Pancreas (tissue), 10 donors: ENCODE measurements at regions not wholly inside any gene's neighbourhood (a gene's known extent, or its start where the extent isn't known, plus 50 kb on each side); places are given as distances from the start of the nearest gene placed in this dataset.

Experiments used
- ATAC-seq, 4 donors: fragments of 200-7000 bp; cut with Tn5 transposase; one replicate each; pipeline versions ENCODE4 v1.8.0 to v1.9.1; 2020; ENCODE audit warnings: mild to moderate bottlenecking in 4 of 4, moderate library complexity in 4 of 4
- DNase-seq, 6 donors: peaks; one replicate each; pipeline ENCODE4 v3.0.0-alpha.2; 2020
- FAIRE-seq: peaks from 2 replicates; lab custom pipeline; 2012; peaks lifted over from hg19 to GRCh38; lab: Jason Lieb, UNC
- H3K27ac ChIP-seq, 4 donors: fragments of 200-600 bp; sonication (generic); 1 replicate in 3 of 4; 2 replicates in 1 of 4; pipeline versions ENCODE4 v1.5.0 to v1.8.0; 2020
- H3K27me3 ChIP-seq, 4 donors: fragments of 200-600 bp; one replicate each; pipeline ENCODE4 v1.8.0; 2021
- H3K36me3 ChIP-seq, 3 donors: fragments of 200-600 bp; sonication (generic) in 1 of 3; one replicate each; pipeline versions ENCODE4 v1.5.0 to v1.8.0; 2020 to 2021
- H3K4me1 ChIP-seq, 3 donors: fragments of 200-600 bp; one replicate each; pipeline ENCODE4 v1.8.0; 2021
- H3K4me3 ChIP-seq, 4 donors: fragments of 200-600 bp; sonication (generic) in 2 of 4; one replicate each; pipeline versions ENCODE4 v1.5.0 to v1.8.0; 2020 to 2021
- H3K9me3 ChIP-seq, 4 donors: fragments of 200-600 bp; one replicate each; pipeline ENCODE4 v1.8.0; 2021
- WGBS, 2 donors: extraction: QIAGEN DNeasy Blood & Tissue Kit; methylation state at CpG; one replicate each; pipeline ENCODE4 v1.1.7; 2013; 5-methylcytosine and 5-hydroxymethylcytosine counted together
- intact Hi-C, 3 donors: fragments of 100-400 bp; cut with DNase I; formaldehyde crosslinking; loops; one replicate each; pipeline versions ENCODE4 v1.11.1 to v1.14.2; 2022
- TF ChIP-seq, protein P1 (sequence below), 4 donors: fragments of 200-600 bp; sonication (generic) in 3 of 4; IDR thresholded peaks; one replicate each; pipeline versions ENCODE4 v1.5.0 to v1.8.0; 2021; ENCODE audit warnings: antibody characterized with exemption in 4 of 4
- donor health status: healthy with polysubstance abuse.
- donor health status: DM: no; HTN: no; CAD: no; lungs with moderate emphysema.
- donor health status: DM: no; HTN: no; CAD: no.
- donor health status: control.
- donor health status: control.
- donor health status: Bipolar disorder and iron deficiency.
- donor health status: DM: yes; HTN: yes; CAD: no.
- donor health status: DM: no; HTN: no; CAD: no.
- donor health status: DM: no; HTN: no; CAD: no.
- donor health status: DM: yes; HTN: yes; CAD: no.

DNA sequence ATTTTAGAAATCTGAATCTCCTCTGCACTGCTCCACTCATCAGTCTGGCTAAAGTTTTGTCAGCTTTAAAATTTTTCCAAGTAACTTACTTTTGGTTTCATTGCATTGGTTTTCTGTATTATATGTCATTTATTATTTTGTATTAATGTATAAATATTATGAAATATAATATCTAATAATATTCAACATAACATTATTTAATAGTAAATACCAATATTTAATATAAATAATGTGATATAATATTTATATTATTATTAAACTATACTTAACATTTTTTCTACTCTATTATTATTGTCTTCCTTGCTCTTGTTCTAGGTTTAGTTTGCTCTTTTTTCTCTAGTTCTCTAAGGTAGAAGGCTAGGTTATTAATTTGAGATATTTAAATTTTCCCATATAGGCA lies 512.1 kb downstream of the AACS start:
- H3K4me1 ChIP-seq: no peaks in the 10 kb centered on the region
- intact Hi-C loops: no loop called here
- ATAC-seq (no peak), DNase-seq (no peak), FAIRE-seq (peak; percentile 63)
- no peak overlapping the region for H3K27ac ChIP-seq
- no peaks in the 10 kb centered on the region for H3K36me3 ChIP-seq
- H3K27me3 ChIP-seq: peaks cover 0 to 3% (median 0%) of the 10 kb centered on the region in 4 donors
- no peak overlapping the region for H3K4me3 ChIP-seq
- TF ChIP-seq, protein P1, sequence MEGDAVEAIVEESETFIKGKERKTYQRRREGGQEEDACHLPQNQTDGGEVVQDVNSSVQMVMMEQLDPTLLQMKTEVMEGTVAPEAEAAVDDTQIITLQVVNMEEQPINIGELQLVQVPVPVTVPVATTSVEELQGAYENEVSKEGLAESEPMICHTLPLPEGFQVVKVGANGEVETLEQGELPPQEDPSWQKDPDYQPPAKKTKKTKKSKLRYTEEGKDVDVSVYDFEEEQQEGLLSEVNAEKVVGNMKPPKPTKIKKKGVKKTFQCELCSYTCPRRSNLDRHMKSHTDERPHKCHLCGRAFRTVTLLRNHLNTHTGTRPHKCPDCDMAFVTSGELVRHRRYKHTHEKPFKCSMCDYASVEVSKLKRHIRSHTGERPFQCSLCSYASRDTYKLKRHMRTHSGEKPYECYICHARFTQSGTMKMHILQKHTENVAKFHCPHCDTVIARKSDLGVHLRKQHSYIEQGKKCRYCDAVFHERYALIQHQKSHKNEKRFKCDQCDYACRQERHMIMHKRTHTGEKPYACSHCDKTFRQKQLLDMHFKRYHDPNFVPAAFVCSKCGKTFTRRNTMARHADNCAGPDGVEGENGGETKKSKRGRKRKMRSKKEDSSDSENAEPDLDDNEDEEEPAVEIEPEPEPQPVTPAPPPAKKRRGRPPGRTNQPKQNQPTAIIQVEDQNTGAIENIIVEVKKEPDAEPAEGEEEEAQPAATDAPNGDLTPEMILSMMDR (IDR thresholded peaks at IDR 0.05): no peak
- no peaks in the 10 kb centered on the region for H3K9me3 ChIP-seq

DNA sequence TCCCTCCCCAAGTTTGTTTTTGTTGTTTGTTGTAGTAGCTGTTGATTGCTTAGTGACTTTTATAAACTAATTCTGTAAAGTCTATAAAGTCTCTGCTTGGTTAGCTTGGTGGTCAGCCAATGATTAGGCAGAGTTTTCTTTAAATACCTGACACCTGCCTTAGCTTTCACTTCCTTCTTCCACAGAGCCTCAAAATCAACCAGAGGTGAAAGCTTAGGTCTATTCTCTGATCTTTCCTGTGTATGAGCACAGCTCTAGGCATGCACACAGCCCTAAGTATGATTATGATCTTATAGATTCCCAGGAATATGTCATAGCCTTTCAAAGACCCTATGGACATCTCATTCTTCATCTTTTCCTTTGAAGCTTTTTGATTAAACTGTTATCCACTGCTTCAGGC lies 514.7 kb downstream of the AACS start:
- H3K9me3 ChIP-seq: no peaks in the 10 kb centered on the region
- H3K27me3 ChIP-seq: peaks cover 0 to 3% (median 0%) of the 10 kb centered on the region in 4 donors
- H3K27ac ChIP-seq: no peak overlapping the region
- H3K4me3 ChIP-seq: no peak overlapping the region
- H3K36me3 ChIP-seq: no peaks in the 10 kb centered on the region
- no peaks in the 10 kb centered on the region for H3K4me1 ChIP-seq
- intact Hi-C loops: no loop called here
- TF ChIP-seq, protein P1 (IDR thresholded peaks at IDR 0.05): no peak
- no peak for ATAC-seq
- DNase-seq: no peak
- FAIRE-seq: no peak

DNA sequence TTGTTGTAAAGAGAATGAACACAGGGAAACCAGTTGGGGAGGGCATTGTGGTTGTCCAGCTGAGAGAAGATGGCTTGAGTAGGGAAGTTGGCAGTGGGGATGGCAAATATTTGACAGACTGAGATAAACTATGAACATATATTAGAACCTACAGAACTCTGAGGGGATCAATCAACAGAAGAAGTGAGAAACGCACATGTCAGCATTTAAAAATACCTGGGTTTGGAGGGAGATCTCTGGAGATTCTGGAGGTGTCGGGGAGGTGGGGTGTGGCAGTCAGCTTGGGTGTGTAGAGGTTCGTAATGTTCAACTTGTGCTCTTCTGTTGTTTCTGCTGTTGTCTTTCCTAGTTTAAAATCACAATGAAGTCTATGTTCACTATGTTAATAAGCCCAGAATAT lies 517.8 kb downstream of the AACS start:
- Histone ChIP-seq H3K4me3 (no peak overlapping the region), H3K27ac (no peak overlapping the region), H3K36me3 (no peaks in the 10 kb centered on the region), H3K27me3 (no peaks in the 10 kb centered on the region), H3K4me1 (no peaks in the 10 kb centered on the region), H3K9me3 (no peaks in the 10 kb centered on the region)
- TF ChIP-seq, protein P1 (IDR thresholded peaks at IDR 0.05): no peak
- WGBS, 2 donors: 45 to 55% methylated on average over 3 of the region's 3 CpGs
- no peak for ATAC-seq
- DNase-seq: no peak
- FAIRE-seq: no peak
- intact Hi-C loops: no loop called here

DNA sequence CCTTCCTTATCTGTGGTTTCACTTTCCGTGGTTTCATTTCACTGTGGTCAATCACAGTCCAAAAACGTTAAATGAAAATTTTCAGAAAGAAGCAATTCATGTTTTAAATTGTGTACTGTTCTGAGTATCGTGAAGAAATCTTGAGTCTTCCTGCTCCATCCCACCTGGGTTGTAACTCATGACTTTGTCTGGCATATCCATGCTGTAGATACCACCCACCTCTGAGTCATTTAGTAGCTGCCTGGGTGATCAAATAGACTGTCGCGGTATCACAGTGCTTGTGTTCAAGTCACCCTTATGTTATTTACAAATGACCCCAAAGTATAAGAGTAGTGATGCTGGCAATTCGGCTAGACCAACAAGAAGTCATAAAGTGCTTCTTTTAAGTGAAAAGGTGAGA lies 521.2 kb downstream of the AACS start:
- ATAC-seq (no peak), DNase-seq (no peak), FAIRE-seq (no peak)
- H3K4me3 ChIP-seq: no peak overlapping the region
- H3K9me3 ChIP-seq: no peaks in the 10 kb centered on the region
- 59 to 74% methylated on average over 6 of the region's 6 CpGs for WGBS, 2 donors
- no peak overlapping the region for H3K27ac ChIP-seq
- H3K4me1 ChIP-seq: no peaks in the 10 kb centered on the region
- TF ChIP-seq, protein P1 (IDR thresholded peaks at IDR 0.05): no peak
- no peaks in the 10 kb centered on the region for H3K36me3 ChIP-seq
- H3K27me3 ChIP-seq: no peaks in the 10 kb centered on the region
- intact Hi-C loops: no loop called here

DNA sequence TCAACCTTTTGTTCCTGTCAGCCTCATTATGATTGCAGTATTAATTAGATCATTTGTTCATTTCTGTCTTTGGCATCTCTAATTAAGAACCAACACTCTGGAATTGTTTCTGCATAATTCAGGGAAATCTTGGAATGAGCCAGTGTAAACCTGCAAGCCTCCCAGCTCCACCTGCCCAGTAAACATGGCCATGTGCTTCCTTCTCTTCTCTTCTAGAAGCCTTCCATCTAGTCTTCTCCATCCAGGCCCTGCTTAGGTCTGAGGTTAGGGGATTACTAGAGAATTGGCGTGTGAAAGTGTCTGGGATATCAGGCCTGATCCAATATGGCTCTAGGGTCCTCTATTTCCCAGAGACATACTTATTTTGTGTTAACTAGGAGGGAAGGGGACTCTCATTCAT lies 528.0 kb downstream of the AACS start:
- Histone ChIP-seq H3K27ac (no peak overlapping the region), H3K9me3 (no peaks in the 10 kb centered on the region), H3K4me1 (no peaks in the 10 kb centered on the region), H3K4me3 (no peak overlapping the region), H3K27me3 (no peaks in the 10 kb centered on the region), H3K36me3 (no peaks in the 10 kb centered on the region)
- intact Hi-C loops: no loop called here
- ATAC-seq (no peak), FAIRE-seq (no peak), DNase-seq (no peak)
- TF ChIP-seq, protein P1 (IDR thresholded peaks at IDR 0.05): no peak
- WGBS, 2 donors: 28 to 73% methylated on average over 1 of the region's 1 CpG
